GM23338 (cell line): ENCODE measurements at regions not wholly inside any gene's neighbourhood (a gene's known extent, or its start where the extent isn't known, plus 50 kb on each side); places are given as distances from the start of the nearest gene placed in this dataset.

ENCODE experiments used
- ATAC-seq: fragments of 200-7000 bp; cut with Tn5 transposase; 3 replicates; pipeline ENCODE4 v1.9.1; 2020
- DNase-seq: peaks from one replicate; pipeline ENCODE4 v3.0.0-alpha.2; 2015; ENCODE audit warnings: low spot score
- H2AFZ ChIP-seq: fragments of 200-600 bp; sonication (generic); 2 replicates; pipeline ENCODE4 v1.8.0; 2016; ENCODE audit warnings: antibody characterized with exemption, mild to moderate bottlenecking, moderate library complexity
- H3F3A ChIP-seq: fragments of 200-600 bp; sonication (generic); replicated peaks from 2 replicates; pipeline ENCODE4 v1.8.0; 2017; ENCODE audit warnings: antibody characterized with exemption, mixed run types, low read depth
- H3K27ac ChIP-seq: fragments of 200-600 bp; sonication (generic); 2 replicates; pipeline ENCODE4 v1.6.1; 2016; ENCODE audit warnings: low read depth
- H3K27me3 ChIP-seq: fragments of 200-600 bp; sonication (generic); 2 replicates; pipeline ENCODE4 v1.8.0; 2016; ENCODE audit warnings: mild to moderate bottlenecking, mixed run types, moderate library complexity; ENCODE audit not compliant: insufficient read depth
- H3K36me3 ChIP-seq: fragments of 200-600 bp; sonication (generic); 2 replicates; pipeline ENCODE4 v1.8.0; 2016; ENCODE audit warnings: mild to moderate bottlenecking; ENCODE audit not compliant: insufficient read depth
- H3K4me1 ChIP-seq: fragments of 200-600 bp; sonication (generic); 2 replicates; pipeline ENCODE4 v1.8.0; 2016; ENCODE audit warnings: mild to moderate bottlenecking, moderate library complexity; ENCODE audit not compliant: insufficient read depth
- H3K4me2 ChIP-seq: fragments of 200-600 bp; sonication (generic); 2 replicates; pipeline ENCODE4 v1.7.1; 2017; ENCODE audit warnings: mixed run types
- H3K4me3 ChIP-seq: fragments of 200-600 bp; sonication (generic); 2 replicates; pipeline ENCODE4 v1.6.1; 2016; ENCODE audit warnings: mixed run types
- H3K79me2 ChIP-seq: fragments of 200-600 bp; sonication (generic); replicated peaks from 2 replicates; pipeline ENCODE4 v1.8.0; 2017; ENCODE audit warnings: mild to moderate bottlenecking; ENCODE audit not compliant: insufficient read depth
- H3K9me2 ChIP-seq: fragments of 200-600 bp; sonication (generic); 2 replicates; pipeline ENCODE4 v1.8.0; 2017; ENCODE audit not compliant: insufficient read depth
- H4K20me1 ChIP-seq: fragments of 200-600 bp; sonication (generic); replicated peaks from 2 replicates; pipeline ENCODE4 v1.8.0; 2017; ENCODE audit warnings: mild to moderate bottlenecking; ENCODE audit not compliant: insufficient read depth
- H3K27ac Mint-ChIP-seq: 2 replicates; pipeline ENCODE4 v1.8.0; 2020; ENCODE audit warnings: inconsistent platforms, mild to moderate bottlenecking, moderate library complexity, mixed read lengths
- H3K27me3 Mint-ChIP-seq: 3 replicates; pipeline ENCODE4 v1.8.0; 2022; ENCODE audit warnings: low read depth, mild to moderate bottlenecking, moderate library complexity, mixed read lengths, inconsistent platforms; ENCODE audit not compliant: insufficient read depth, poor library complexity
- H3K36me3 Mint-ChIP-seq: 3 replicates; pipeline ENCODE4 v1.8.0; 2021; ENCODE audit warnings: low read depth, mild to moderate bottlenecking, inconsistent platforms, moderate library complexity, mixed read lengths
- H3K4me1 Mint-ChIP-seq: 3 replicates; pipeline ENCODE4 v1.8.0; 2020; ENCODE audit warnings: mild to moderate bottlenecking, inconsistent platforms, mixed read lengths
- H3K4me3 Mint-ChIP-seq: 3 replicates; pipeline ENCODE4 v1.8.0; 2021; ENCODE audit warnings: moderate library complexity, mild to moderate bottlenecking, inconsistent platforms, mixed read lengths
- H3K9me3 Mint-ChIP-seq: 3 replicates; pipeline ENCODE4 v1.8.0; 2020; ENCODE audit warnings: moderate library complexity, mild to moderate bottlenecking, inconsistent platforms, mixed read lengths
- EZH2phosphoT487 ChIP-seq: fragments of 200-600 bp; sonication (generic); IDR thresholded peaks from one replicate; pipeline ENCODE4 v1.8.1; 2018; ENCODE audit warnings: antibody characterized with exemption; ENCODE audit not compliant: unreplicated experiment
- JUNB ChIP-seq: IDR thresholded peaks from one replicate; pipeline ENCODE4 v1.6.1; 2016; ENCODE audit warnings: antibody characterized with exemption; ENCODE audit not compliant: unreplicated experiment
- NANOG ChIP-seq: IDR thresholded peaks from 2 replicates; pipeline ENCODE4 v1.6.1; 2016; ENCODE audit warnings: antibody characterized with exemption, borderline replicate concordance
- STAT1 ChIP-seq: IDR thresholded peaks from one replicate; pipeline ENCODE4 v1.6.1; 2016; ENCODE audit warnings: antibody characterized with exemption; ENCODE audit not compliant: unreplicated experiment
- ZNF114 ChIP-seq: fragments of 250-450 bp; sonication (Bioruptor Pico); IDR thresholded peaks from 2 replicates; pipeline ENCODE4 v1.5.0; 2020; ENCODE audit warnings: mild to moderate bottlenecking, moderate library complexity
- ZNF331 ChIP-seq: fragments of 250-450 bp; sonication (Bioruptor Pico); IDR thresholded peaks from 2 replicates; pipeline ENCODE4 v1.5.0; 2020; ENCODE audit warnings: low read depth, mild to moderate bottlenecking, moderate library complexity
- TF ChIP-seq, protein P1 (sequence below): fragments of 250-450 bp; sonication (Bioruptor Pico); IDR thresholded peaks from 2 replicates; pipeline ENCODE4 v1.5.0; 2020; ENCODE audit warnings: mild to moderate bottlenecking, moderate library complexity
- TF ChIP-seq, protein P2 (sequence below): IDR thresholded peaks from one replicate; pipeline ENCODE4 v1.6.1; 2018; ENCODE audit warnings: antibody characterized with exemption; ENCODE audit not compliant: unreplicated experiment

DNA sequence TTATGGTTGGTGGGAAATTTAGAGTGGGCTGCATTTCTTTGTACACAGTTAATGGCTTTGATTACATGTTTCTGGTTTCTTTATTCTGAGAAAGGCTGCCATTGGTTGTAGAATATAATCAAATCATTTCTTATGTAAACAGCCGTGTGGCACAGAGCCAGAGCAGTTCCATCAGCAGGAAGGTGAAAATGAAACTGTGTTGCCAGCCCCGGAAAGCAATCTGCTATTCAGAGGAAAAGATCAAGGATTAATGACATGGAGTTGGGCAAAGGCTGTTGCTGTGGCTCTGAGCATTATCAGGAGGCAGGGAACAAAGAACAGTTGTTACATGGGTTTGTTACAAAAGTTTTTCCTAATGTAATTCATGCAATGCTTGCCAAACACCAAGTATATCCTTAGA is 74.2 kb upstream of the ZNF716 start:
- H3K27me3 ChIP-seq, result no peaks in the 10 kb centered on the region
- no peak overlapping the region for H3K27ac ChIP-seq
- ATAC-seq (no peak), DNase-seq (no peak)
- no peaks in the 10 kb centered on the region for H4K20me1 ChIP-seq
- H3K4me3 ChIP-seq, result no peak overlapping the region
- no peaks in the 10 kb centered on the region; the same call in 1 of the 2 replicates for H3K36me3 ChIP-seq
- no peak for TF ChIP-seq ZNF331 (CRISPR knock-in tag)
- no peak for TF ChIP-seq STAT1
- TF ChIP-seq JUNB, result no peak
- no peak for TF ChIP-seq NANOG
- TF ChIP-seq, protein P1, sequence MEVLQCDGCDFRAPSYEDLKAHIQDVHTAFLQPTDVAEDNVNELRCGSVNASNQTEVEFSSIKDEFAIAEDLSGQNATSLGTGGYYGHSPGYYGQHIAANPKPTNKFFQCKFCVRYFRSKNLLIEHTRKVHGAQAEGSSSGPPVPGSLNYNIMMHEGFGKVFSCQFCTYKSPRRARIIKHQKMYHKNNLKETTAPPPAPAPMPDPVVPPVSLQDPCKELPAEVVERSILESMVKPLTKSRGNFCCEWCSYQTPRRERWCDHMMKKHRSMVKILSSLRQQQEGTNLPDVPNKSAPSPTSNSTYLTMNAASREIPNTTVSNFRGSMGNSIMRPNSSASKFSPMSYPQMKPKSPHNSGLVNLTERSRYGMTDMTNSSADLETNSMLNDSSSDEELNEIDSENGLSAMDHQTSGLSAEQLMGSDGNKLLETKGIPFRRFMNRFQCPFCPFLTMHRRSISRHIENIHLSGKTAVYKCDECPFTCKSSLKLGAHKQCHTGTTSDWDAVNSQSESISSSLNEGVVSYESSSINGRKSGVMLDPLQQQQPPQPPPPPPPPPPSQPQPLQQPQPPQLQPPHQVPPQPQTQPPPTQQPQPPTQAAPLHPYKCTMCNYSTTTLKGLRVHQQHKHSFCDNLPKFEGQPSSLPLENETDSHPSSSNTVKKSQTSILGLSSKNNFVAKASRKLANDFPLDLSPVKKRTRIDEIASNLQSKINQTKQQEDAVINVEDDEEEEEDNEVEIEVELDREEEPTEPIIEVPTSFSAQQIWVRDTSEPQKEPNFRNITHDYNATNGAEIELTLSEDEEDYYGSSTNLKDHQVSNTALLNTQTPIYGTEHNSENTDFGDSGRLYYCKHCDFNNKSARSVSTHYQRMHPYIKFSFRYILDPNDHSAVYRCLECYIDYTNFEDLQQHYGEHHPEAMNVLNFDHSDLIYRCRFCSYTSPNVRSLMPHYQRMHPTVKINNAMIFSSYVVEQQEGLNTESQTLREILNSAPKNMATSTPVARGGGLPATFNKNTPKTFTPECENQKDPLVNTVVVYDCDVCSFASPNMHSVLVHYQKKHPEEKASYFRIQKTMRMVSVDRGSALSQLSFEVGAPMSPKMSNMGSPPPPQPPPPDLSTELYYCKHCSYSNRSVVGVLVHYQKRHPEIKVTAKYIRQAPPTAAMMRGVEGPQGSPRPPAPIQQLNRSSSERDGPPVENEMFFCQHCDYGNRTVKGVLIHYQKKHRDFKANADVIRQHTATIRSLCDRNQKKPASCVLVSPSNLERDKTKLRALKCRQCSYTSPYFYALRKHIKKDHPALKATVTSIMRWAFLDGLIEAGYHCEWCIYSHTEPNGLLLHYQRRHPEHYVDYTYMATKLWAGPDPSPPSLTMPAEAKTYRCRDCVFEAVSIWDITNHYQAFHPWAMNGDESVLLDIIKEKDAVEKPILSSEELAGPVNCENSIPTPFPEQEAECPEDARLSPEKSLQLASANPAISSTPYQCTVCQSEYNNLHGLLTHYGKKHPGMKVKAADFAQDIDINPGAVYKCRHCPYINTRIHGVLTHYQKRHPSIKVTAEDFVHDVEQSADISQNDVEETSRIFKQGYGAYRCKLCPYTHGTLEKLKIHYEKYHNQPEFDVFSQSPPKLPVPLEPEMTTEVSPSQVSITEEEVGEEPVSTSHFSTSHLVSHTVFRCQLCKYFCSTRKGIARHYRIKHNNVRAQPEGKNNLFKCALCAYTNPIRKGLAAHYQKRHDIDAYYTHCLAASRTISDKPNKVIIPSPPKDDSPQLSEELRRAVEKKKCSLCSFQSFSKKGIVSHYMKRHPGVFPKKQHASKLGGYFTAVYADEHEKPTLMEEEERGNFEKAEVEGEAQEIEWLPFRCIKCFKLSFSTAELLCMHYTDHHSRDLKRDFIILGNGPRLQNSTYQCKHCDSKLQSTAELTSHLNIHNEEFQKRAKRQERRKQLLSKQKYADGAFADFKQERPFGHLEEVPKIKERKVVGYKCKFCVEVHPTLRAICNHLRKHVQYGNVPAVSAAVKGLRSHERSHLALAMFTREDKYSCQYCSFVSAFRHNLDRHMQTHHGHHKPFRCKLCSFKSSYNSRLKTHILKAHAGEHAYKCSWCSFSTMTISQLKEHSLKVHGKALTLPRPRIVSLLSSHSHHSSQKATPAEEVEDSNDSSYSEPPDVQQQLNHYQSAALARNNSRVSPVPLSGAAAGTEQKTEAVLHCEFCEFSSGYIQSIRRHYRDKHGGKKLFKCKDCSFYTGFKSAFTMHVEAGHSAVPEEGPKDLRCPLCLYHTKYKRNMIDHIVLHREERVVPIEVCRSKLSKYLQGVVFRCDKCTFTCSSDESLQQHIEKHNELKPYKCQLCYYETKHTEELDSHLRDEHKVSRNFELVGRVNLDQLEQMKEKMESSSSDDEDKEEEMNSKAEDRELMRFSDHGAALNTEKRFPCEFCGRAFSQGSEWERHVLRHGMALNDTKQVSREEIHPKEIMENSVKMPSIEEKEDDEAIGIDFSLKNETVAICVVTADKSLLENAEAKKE (CRISPR knock-in tag), result no peak
- H3K36me3 Mint-ChIP-seq, result peaks cover 60% of the 10 kb centered on the region
- H3K4me3 Mint-ChIP-seq, result no peak overlapping the region
- H3K9me3 Mint-ChIP-seq, result peaks cover 100% of the 10 kb centered on the region
- no peak overlapping the region for H3K27ac Mint-ChIP-seq
- H2AFZ ChIP-seq, result no peak overlapping the region
- H3F3A ChIP-seq, result no peaks in the 10 kb centered on the region
- H3K4me1 ChIP-seq, result no peaks in the 10 kb centered on the region
- H3K79me2 ChIP-seq, result no peaks in the 10 kb centered on the region
- H3K27me3 Mint-ChIP-seq, result peaks cover 3% of the 10 kb centered on the region
- no peaks in the 10 kb centered on the region for H3K4me1 Mint-ChIP-seq
- H3K4me2 ChIP-seq, result no peak overlapping the region
- H3K9me2 ChIP-seq, result no peaks in the 10 kb centered on the region

DNA sequence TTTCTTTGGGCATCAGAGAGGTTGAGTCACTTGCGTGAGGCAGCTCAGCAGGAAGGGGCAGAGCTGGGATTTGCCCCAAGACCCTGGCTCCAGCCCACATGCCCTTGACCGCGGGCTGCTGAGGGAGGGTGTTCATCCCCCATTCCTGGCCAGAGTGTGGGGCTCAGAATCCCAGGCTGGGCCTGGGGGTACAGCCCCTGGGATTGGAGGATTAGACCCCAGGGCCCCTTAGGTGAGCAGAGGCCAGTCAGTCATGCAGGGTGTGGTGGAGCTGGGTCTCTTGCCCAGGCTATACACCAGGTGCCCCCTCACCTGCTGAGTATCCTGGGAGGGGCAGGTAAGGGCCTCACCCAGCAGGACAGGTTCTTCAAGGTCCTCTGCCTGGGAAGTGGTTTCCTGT is 68.4 kb upstream of the ZNF716 start:
- Histone ChIP-seq H3K9me2 (no peaks in the 10 kb centered on the region), H3K4me1 (no peaks in the 10 kb centered on the region), H3K79me2 (no peaks in the 10 kb centered on the region), H3K27me3 (no peaks in the 10 kb centered on the region), H2AFZ (no peak overlapping the region), H3K4me2 (no peak overlapping the region), H4K20me1 (no peaks in the 10 kb centered on the region), H3K36me3 (no peaks in the 10 kb centered on the region), H3K4me3 (no peak overlapping the region), H3F3A (no peaks in the 10 kb centered on the region), H3K27ac (no peak overlapping the region)
- peaks cover 100% of the 10 kb centered on the region for H3K9me3 Mint-ChIP-seq
- H3K4me1 Mint-ChIP-seq, result no peaks in the 10 kb centered on the region; the same call in 2 of the 3 replicates
- ATAC-seq, result no peak
- peaks cover 11% of the 10 kb centered on the region for H3K27me3 Mint-ChIP-seq
- no peak overlapping the region for H3K27ac Mint-ChIP-seq
- no peak overlapping the region for H3K4me3 Mint-ChIP-seq
- no peak for DNase-seq
- H3K36me3 Mint-ChIP-seq, result peaks cover 48% of the 10 kb centered on the region
- no peak for TF ChIP-seq ZNF114 (CRISPR knock-in tag)
- no peak for TF ChIP-seq EZH2phosphoT487
- TF ChIP-seq, protein P2, sequence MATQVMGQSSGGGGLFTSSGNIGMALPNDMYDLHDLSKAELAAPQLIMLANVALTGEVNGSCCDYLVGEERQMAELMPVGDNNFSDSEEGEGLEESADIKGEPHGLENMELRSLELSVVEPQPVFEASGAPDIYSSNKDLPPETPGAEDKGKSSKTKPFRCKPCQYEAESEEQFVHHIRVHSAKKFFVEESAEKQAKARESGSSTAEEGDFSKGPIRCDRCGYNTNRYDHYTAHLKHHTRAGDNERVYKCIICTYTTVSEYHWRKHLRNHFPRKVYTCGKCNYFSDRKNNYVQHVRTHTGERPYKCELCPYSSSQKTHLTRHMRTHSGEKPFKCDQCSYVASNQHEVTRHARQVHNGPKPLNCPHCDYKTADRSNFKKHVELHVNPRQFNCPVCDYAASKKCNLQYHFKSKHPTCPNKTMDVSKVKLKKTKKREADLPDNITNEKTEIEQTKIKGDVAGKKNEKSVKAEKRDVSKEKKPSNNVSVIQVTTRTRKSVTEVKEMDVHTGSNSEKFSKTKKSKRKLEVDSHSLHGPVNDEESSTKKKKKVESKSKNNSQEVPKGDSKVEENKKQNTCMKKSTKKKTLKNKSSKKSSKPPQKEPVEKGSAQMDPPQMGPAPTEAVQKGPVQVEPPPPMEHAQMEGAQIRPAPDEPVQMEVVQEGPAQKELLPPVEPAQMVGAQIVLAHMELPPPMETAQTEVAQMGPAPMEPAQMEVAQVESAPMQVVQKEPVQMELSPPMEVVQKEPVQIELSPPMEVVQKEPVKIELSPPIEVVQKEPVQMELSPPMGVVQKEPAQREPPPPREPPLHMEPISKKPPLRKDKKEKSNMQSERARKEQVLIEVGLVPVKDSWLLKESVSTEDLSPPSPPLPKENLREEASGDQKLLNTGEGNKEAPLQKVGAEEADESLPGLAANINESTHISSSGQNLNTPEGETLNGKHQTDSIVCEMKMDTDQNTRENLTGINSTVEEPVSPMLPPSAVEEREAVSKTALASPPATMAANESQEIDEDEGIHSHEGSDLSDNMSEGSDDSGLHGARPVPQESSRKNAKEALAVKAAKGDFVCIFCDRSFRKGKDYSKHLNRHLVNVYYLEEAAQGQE, result no peak
- TF ChIP-seq JUNB, result no peak
